ENCODE measurements at regions not wholly inside any gene's neighbourhood (a gene's known extent, or its start where the extent isn't known, plus 50 kb on each side); places are given as distances from the start of the nearest gene placed in this dataset.

DNA sequence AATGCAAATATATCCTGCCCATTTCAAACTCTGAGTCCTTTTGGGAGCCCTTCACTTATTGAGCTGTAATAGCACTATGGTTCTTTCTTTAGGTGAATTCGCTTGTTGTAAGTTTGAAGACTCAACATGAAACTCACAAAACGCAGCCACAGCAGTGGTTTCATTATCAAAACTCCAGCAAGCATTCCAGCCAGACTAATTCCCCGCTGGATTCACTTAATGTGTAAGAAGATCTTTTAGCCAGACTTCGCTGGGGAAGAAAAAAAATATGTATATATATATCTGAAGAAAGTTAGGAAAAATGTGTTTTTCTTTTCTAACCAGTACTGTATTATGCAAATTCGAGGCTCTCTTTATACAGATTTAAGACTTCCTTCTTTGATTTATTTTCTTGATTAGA is 241.1 kb downstream of the WNT5A start:
- H3K4me2 ChIP-seq (ENCODE audit: low read depth, low read length), result no peak overlapping the region
- H3K9ac ChIP-seq (ENCODE audit: low read length), result no peak overlapping the region
- no peak overlapping the region for H3K4me3 ChIP-seq (ENCODE audit: low read length)

DNA sequence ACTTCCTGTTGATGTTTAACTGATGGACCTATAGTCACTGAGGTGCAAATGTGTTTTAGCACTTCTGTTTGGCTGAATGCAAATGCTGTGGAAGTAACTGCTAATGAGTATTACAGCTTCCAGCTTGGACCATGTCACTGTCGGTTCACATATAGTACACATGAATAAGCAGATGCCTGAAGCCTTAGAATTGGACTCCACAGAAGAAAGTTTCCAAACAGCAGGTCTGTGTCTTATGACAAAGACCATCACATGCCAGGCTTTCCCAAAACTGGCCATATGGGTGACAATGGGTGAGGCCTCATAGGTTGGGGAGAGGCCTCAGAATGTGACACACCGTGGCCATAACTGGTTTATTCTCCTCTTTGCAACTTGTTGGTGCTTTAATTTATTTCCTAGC is 241.8 kb downstream of the WNT5A start:
- no peak overlapping the region for H3K27ac ChIP-seq (ENCODE audit: low read length)
- no peak for DNase-seq
- no peaks in the 10 kb centered on the region for H3K79me2 ChIP-seq (ENCODE audit: low read length)
- no peak overlapping the region for H3K9ac ChIP-seq (ENCODE audit: low read length)
- no peaks in the 10 kb centered on the region for H3K27me3 ChIP-seq (replicated peaks; ENCODE audit: insufficient read depth, low read length)
- no peak overlapping the region for H2AFZ ChIP-seq (ENCODE audit: low read length)
- H3K4me3 ChIP-seq (ENCODE audit: low read length), result no peak overlapping the region
- TF ChIP-seq EZH2 (optimal IDR thresholded peaks at IDR 0.05; ENCODE audit: low read depth, low read length) (no peak), EZH2phosphoT487 (IDR thresholded peaks at IDR 0.05; ENCODE audit: low read length) (no peak)
- TF ChIP-seq, protein P1, sequence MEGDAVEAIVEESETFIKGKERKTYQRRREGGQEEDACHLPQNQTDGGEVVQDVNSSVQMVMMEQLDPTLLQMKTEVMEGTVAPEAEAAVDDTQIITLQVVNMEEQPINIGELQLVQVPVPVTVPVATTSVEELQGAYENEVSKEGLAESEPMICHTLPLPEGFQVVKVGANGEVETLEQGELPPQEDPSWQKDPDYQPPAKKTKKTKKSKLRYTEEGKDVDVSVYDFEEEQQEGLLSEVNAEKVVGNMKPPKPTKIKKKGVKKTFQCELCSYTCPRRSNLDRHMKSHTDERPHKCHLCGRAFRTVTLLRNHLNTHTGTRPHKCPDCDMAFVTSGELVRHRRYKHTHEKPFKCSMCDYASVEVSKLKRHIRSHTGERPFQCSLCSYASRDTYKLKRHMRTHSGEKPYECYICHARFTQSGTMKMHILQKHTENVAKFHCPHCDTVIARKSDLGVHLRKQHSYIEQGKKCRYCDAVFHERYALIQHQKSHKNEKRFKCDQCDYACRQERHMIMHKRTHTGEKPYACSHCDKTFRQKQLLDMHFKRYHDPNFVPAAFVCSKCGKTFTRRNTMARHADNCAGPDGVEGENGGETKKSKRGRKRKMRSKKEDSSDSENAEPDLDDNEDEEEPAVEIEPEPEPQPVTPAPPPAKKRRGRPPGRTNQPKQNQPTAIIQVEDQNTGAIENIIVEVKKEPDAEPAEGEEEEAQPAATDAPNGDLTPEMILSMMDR (IDR thresholded peaks at IDR 0.05; ENCODE audit: low read length), result no peak
- H3K9me3 ChIP-seq (replicated peaks; ENCODE audit: insufficient read depth, low read length), result no peaks in the 10 kb centered on the region
- H3K36me3 ChIP-seq (replicated peaks; ENCODE audit: insufficient read depth, low read length), result no peaks in the 10 kb centered on the region
- no peak overlapping the region for H3K4me2 ChIP-seq (ENCODE audit: low read depth, low read length)
- H3K4me1 ChIP-seq (ENCODE audit: low read length), result no peaks in the 10 kb centered on the region
- H3F3A ChIP-seq (ENCODE audit: insufficient read depth, low read length), result no peaks in the 10 kb centered on the region
- no peaks in the 10 kb centered on the region for H3K9me2 ChIP-seq (replicated peaks; ENCODE audit: insufficient read depth, low read length)
- no peaks in the 10 kb centered on the region for H4K20me1 ChIP-seq (ENCODE audit: insufficient read depth, low read length)

More for the DNA sequence above, 241.1 kb downstream of the WNT5A start:
- Histone ChIP-seq H2AFZ (ENCODE audit: low read length) (no peak overlapping the region), H3K9me3 (replicated peaks; ENCODE audit: insufficient read depth, low read length) (no peaks in the 10 kb centered on the region), H3K4me1 (ENCODE audit: low read length) (no peaks in the 10 kb centered on the region), H3K36me3 (replicated peaks; ENCODE audit: insufficient read depth, low read length) (no peaks in the 10 kb centered on the region), H3K9me2 (replicated peaks; ENCODE audit: insufficient read depth, low read length) (no peaks in the 10 kb centered on the region), H3K27ac (ENCODE audit: low read length) (no peak overlapping the region), H3K27me3 (replicated peaks; ENCODE audit: insufficient read depth, low read length) (no peaks in the 10 kb centered on the region), H3F3A (ENCODE audit: insufficient read depth, low read length) (no peaks in the 10 kb centered on the region), H4K20me1 (ENCODE audit: insufficient read depth, low read length) (no peaks in the 10 kb centered on the region), H3K79me2 (ENCODE audit: low read length) (no peaks in the 10 kb centered on the region)
- no peak for TF ChIP-seq EZH2phosphoT487 (IDR thresholded peaks at IDR 0.05; ENCODE audit: low read length)
- TF ChIP-seq EZH2 (optimal IDR thresholded peaks at IDR 0.05; ENCODE audit: low read depth, low read length), result no peak
- TF ChIP-seq, protein P1 (IDR thresholded peaks at IDR 0.05; ENCODE audit: low read length), result no peak
- no peak for DNase-seq

- Histone ChIP-seq H3K4me3 (ENCODE audit: low read length) (no peak overlapping the region), H3K9me3 (replicated peaks; ENCODE audit: insufficient read depth, low read length) (no peaks in the 10 kb centered on the region), H2AFZ (ENCODE audit: low read length) (no peak overlapping the region), H3K79me2 (ENCODE audit: low read length) (no peaks in the 10 kb centered on the region), H3K9me2 (replicated peaks; ENCODE audit: insufficient read depth, low read length) (no peaks in the 10 kb centered on the region), H3K27ac (ENCODE audit: low read length) (no peak overlapping the region), H3K4me1 (ENCODE audit: low read length) (no peaks in the 10 kb centered on the region), H3K36me3 (replicated peaks; ENCODE audit: insufficient read depth, low read length) (no peaks in the 10 kb centered on the region), H3K27me3 (replicated peaks; ENCODE audit: insufficient read depth, low read length) (no peaks in the 10 kb centered on the region), H3K9ac (ENCODE audit: low read length) (no peak overlapping the region), H3K4me2 (ENCODE audit: low read depth, low read length) (no peak overlapping the region), H3F3A (ENCODE audit: insufficient read depth, low read length) (no peaks in the 10 kb centered on the region), H4K20me1 (ENCODE audit: insufficient read depth, low read length) (no peaks in the 10 kb centered on the region)
- TF ChIP-seq, protein P1 (IDR thresholded peaks at IDR 0.05; ENCODE audit: low read length), result no peak
- no peak for TF ChIP-seq EZH2 (optimal IDR thresholded peaks at IDR 0.05; ENCODE audit: low read depth, low read length)
- no peak for TF ChIP-seq EZH2phosphoT487 (IDR thresholded peaks at IDR 0.05; ENCODE audit: low read length)
- no peak for DNase-seq
These were observed 242.9 kb downstream of the WNT5A start for GRCh38 chr3:55244247-55244646.
